ENCODE measurements at regions not wholly inside any gene's neighbourhood (a gene's known extent, or its start where the extent isn't known, plus 50 kb on each side); places are given as distances from the start of the nearest gene placed in this dataset.

DNA sequence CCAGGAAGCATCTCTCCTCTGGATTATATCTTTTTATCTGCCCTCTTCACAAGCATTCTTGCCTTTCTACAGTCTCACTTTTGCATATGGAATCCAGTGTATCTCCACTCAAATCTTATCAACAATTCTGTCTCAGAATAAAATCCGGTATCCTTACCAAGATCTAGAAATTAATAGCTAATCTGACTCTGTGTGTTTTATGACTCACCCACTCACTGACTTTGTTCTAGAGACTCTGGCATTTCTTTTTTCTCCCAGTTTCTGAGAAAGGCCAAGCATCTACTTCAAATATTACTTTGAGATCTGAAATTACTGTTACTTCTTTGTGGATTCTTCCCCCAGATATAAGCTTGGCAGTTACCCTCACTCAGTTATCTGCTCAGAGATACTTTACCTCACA lies 913.5 kb upstream of the ATXN8OS start:
- TF ChIP-seq, protein P1, sequence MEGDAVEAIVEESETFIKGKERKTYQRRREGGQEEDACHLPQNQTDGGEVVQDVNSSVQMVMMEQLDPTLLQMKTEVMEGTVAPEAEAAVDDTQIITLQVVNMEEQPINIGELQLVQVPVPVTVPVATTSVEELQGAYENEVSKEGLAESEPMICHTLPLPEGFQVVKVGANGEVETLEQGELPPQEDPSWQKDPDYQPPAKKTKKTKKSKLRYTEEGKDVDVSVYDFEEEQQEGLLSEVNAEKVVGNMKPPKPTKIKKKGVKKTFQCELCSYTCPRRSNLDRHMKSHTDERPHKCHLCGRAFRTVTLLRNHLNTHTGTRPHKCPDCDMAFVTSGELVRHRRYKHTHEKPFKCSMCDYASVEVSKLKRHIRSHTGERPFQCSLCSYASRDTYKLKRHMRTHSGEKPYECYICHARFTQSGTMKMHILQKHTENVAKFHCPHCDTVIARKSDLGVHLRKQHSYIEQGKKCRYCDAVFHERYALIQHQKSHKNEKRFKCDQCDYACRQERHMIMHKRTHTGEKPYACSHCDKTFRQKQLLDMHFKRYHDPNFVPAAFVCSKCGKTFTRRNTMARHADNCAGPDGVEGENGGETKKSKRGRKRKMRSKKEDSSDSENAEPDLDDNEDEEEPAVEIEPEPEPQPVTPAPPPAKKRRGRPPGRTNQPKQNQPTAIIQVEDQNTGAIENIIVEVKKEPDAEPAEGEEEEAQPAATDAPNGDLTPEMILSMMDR (IDR thresholded peaks at IDR 0.05; ENCODE audit: low read depth, low read length, missing control alignments): no peak
- H3K4me3 ChIP-seq (ENCODE audit: low read depth, low read length): no peak overlapping the region
- DNase-seq (ENCODE audit: low read depth): no peak

DNA sequence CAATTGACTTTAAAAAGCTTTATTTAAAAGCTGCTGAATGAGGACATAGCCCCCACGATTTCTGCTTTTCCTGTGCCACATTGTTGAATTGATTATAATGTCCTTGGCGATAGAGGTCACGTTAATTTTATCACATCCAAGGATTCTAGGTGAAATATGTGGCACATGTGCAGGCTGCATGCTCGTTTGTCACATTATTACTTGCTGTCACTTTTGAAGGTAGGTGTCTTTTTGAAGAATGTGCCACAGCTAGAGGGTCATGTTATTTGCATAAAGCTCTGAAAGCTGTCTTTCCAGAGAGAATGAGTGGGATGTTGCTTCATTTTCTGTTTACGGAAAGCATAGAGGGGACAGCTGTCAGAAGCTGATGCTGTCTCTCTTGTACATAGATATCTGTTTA lies 927.6 kb upstream of the ATXN8OS start:
- H3K4me3 ChIP-seq (ENCODE audit: low read depth, low read length): no peak overlapping the region
- TF ChIP-seq, protein P1 (IDR thresholded peaks at IDR 0.05; ENCODE audit: low read depth, low read length, missing control alignments): no peak
- no peak for DNase-seq (ENCODE audit: low read depth)

DNA sequence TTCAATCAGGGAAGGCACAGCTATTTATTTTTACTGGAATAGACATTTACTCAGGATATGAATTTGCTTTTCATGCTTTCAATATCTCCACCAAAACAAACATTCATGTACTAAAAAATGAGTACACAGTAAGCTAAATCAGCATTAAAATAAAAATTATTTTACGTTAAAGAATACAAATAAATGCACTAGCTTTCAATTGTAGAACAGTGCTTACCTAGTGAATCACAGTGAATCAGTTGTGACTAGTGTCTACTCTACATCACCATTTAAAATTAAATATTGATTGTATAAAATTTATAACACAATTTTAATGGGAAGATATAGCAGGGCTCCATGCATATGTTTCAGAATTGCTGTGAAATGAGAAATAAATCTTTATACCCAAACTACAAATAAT lies 929.6 kb upstream of the ATXN8OS start:
- H3K4me3 ChIP-seq (ENCODE audit: low read depth, low read length): no peak overlapping the region
- TF ChIP-seq, protein P1 (IDR thresholded peaks at IDR 0.05; ENCODE audit: low read depth, low read length, missing control alignments): no peak
- DNase-seq (ENCODE audit: low read depth): no peak

DNA sequence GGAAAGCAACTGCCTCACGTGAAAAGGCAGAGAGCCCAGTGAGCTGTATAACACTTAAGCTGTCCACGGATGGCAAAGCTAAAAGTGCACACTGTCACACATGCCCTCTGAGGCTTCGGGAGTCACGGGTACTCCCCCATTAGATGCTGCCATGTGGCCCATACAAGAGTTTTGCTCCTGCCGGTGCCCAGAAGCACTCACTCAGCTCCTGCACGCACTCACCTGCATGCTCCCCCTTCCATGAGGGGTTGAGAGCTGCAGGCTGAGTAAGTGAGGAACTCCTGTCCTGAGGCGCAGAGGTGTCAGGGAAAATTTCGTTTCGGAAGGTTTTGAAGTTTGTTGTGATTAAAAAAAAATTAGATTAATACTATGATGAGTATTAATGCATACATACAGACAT lies 939.2 kb upstream of the ATXN8OS start:
- TF ChIP-seq, protein P1 (IDR thresholded peaks at IDR 0.05; ENCODE audit: low read depth, low read length, missing control alignments): no peak
- DNase-seq (ENCODE audit: low read depth): no peak
- H3K4me3 ChIP-seq (ENCODE audit: low read depth, low read length): no peak overlapping the region

DNA sequence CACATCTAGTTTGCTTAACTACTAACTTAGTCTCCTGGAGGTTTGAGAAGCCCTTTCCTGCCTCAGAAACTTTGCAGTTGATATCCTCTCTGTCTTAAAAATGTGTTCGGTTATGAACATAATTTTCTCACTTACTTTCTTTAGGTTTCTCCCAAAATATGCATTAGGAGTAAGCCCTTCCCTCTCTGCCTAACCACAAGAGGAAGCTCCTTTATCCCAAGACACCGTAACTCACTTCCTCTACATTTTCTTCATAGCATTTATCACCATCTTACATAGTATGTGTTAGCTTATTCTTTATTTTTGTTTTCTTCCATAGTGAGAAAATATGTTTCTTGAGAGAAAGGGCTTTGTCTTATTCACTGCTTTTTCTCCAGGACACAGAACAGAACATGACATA lies 952.5 kb upstream of the ATXN8OS start:
- no peak for DNase-seq (ENCODE audit: low read depth)
- no peak overlapping the region for H3K4me3 ChIP-seq (ENCODE audit: low read depth, low read length)
- TF ChIP-seq, protein P1 (IDR thresholded peaks at IDR 0.05; ENCODE audit: low read depth, low read length, missing control alignments): no peak

DNA sequence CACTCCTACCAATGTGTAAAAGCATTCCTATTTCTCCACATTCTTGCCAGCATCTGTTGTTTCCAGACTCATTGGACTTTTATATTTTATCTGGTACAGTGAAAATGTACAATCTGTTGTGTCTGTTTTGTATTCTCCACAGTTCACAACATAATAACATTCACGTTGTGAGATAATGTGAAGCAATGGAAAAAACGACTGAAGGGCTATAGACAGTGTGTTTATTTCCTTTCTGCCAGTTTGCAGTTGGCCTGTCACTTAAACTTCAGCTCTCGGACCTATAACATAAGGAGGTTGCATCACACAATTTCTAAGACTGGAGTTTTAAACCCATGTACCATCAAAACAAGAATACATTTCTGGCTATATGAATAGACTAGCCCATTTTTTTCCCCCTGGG lies 965.5 kb upstream of the ATXN8OS start:
- no peak for DNase-seq (ENCODE audit: low read depth)
- H3K4me3 ChIP-seq (ENCODE audit: low read depth, low read length): no peak overlapping the region
- TF ChIP-seq, protein P1 (IDR thresholded peaks at IDR 0.05; ENCODE audit: low read depth, low read length, missing control alignments): no peak

DNA sequence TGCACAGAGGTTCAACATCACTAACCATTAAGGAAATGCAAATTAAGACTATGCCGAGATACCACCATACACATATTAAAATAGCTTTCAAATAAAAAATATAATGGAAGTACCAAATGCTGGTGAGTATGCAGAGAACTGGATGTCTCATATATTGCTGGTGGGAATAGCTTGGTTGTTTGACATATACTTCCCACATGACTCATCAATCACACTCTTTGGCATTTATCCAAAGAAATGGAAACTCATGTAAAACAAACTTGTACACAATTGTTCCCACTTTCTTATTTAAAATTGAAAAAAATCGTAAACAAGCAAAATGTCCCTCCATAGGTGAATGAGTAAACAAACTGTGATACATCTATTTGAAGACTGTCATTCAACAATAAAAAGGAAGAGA lies 982.6 kb upstream of the ATXN8OS start:
- TF ChIP-seq, protein P1 (IDR thresholded peaks at IDR 0.05; ENCODE audit: low read depth, low read length, missing control alignments): no peak
- no peak overlapping the region for H3K4me3 ChIP-seq (ENCODE audit: low read depth, low read length)
- DNase-seq (ENCODE audit: low read depth): no peak

All from GM12864 (cell line).